ENCODE measurements at regions not wholly inside any gene's neighbourhood (a gene's known extent, or its start where the extent isn't known, plus 50 kb on each side); places are given as distances from the start of the nearest gene placed in this dataset.

- TF ChIP-seq POLR2A (IDR thresholded peaks at IDR 0.05) (no peak), CTCF (IDR thresholded peaks at IDR 0.05) (no peak), EP300 (IDR thresholded peaks at IDR 0.05) (no peak), POLR2AphosphoS5 (IDR thresholded peaks at IDR 0.05) (no peak)
Measured at GRCh38 chr18:27602092-27602491, 417.0 kb upstream of the CHST9 start.
